DMS 273 treated with DMSO at 0.1 percent for 48 hours (cell line): ENCODE measurements at regions not wholly inside any gene's neighbourhood (a gene's known extent, or its start where the extent isn't known, plus 50 kb on each side); places are given as distances from the start of the nearest gene placed in this dataset.

Experiments used
- DNase-seq: peaks from one replicate; lab custom pipeline; 2025; lab: John Stamatoyannopoulos, UW

- DNase-seq = no peak
Measured at GRCh38 chr2:104766683-104767082, 87.2 kb upstream of the POU3F3 start.

DNA sequence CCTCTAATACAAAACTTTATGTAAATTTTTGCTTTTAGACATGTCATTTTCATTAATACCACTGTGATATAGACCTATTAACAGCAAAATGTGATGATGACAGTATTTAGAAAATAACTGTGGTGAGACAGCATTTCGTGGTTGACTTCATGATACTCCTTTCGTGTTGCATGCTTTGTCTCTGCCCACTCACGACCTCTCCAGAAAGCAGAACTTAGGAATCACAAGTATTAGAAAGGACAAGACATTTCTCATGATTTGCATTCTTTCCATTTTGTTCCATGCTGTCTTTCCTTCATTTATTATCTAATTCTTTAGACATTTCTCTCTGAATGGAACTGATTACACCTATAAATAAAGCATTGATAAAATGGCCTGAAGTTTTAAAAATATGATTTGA, 85.2 kb upstream of the POU3F3 start:
- DNase-seq = no peak

GRCh38 chr2:104769096-104769495, 84.8 kb upstream of the POU3F3 start:
- DNase-seq = no peak

DNA sequence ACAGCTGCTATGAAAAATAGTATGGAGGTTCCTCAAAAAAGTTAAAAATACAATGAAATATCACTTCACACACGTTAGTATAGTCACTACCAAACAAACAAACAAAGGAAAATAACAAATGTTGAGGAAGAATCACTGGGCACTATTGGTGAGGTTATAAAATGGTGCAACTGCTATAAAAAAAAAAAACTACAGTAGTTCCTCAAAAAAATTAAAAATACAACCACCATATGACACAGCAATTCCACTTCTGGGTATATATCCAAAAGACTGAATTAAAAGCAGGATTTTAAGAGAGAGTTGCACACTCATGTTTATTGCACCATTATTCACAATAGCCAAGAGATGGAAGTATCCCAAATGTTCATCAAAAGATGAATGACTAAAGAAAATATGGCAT, 80.9 kb upstream of the POU3F3 start:
- no peak for DNase-seq

- no peak for DNase-seq
Measured at GRCh38 chr2:104774631-104775030, 79.3 kb upstream of the POU3F3 start.

GRCh38 chr2:104777721-104778120, 76.2 kb upstream of the POU3F3 start:
- DNase-seq = no peak

DNA sequence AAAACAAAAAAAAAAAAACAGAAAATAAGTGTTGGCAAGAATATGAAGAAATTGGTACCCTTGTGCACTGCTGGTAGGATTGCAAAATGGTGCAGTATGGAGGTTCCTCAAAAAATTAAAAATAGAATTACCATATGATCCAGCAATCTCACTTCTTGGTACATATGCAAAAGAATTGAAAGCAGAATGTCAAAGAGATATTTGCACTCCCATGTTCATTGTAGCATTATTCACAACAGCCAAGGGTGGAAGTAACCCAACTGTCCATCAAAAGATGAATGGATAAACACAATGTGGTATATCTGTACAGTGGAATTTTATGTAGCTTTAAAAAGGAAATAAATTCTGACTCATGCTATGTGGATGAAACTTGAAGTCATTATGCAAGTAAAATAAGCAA, 72.8 kb upstream of the POU3F3 start:
- no peak for DNase-seq

DNA sequence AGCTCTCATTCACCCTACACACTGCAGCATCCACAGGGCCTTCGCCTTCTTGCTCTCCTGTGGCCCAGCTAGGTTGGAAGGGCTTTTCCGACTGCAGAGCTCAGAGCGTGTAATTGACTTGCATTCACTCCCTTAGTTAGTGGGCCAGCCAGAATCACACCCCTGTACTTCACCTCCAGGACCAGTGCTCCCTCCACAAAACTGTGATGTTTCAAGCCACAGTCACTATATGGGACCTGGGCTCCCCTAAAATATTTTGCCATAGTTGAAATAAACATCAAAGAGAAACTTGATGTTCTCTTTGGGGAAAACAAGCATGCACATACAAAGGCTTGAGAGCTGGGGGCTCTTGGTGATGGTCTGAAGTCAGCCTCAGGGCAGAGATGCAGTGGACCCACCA, 69.7 kb upstream of the POU3F3 start:
- no peak for DNase-seq

DNA sequence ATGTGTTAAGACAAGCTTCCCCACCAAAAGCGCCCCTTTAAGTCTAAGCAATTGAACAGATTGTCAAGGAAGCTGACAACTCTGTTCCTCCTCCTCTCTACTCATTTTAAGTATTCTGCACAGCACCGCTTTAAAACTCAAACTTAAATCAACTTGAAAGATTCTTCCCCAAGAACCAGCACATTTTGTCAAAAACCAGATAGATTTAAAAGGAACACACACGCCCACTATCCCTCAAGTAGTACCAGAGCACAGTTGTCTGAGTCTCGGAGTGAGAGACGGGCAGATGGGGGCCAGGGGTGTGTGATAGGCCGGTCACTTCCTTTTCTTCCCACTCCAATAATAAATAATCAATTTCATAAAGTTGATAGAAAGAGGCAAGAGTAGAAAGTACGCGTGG, 67.7 kb upstream of the POU3F3 start:
- DNase-seq = no peak

- no peak for DNase-seq
Measured at GRCh38 chr2:104786821-104787220, 67.1 kb upstream of the POU3F3 start.

DNA sequence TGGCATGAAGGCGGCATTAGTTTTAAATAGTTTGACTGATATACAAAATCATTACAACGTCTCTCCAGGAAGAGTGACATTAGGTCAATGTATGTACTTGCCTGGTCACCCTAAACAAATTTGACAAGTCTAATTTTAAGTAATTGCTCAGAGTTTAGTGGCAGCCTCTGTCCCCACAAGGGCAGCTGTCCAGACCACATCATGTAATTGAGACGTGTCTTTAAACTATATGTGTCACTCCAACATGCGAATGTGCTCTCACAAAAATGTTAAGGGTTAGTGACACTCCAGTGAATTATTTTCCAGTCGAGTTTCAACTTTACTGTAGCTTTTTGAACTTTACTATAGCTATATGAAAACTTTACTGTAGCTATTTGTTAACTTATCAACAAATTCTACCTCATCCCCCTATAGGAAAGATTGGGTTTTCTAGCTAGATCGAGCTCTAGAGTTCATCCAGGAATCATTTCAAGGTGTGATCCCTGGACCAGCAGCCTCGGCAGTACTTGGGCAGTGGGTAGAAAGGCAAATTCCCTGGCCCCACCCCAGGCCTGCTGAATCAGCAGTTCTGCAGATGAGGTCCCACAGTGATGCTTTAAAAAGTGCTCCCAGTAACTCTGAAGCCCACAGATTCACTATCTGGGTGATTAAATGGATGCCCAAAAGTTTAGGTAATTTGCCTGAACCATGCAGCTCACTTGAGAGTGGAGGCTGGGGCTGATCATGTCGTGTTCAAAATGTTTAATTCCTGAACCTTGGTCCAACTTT, 66.4 kb upstream of the POU3F3 start:
- no peak for DNase-seq

DNA sequence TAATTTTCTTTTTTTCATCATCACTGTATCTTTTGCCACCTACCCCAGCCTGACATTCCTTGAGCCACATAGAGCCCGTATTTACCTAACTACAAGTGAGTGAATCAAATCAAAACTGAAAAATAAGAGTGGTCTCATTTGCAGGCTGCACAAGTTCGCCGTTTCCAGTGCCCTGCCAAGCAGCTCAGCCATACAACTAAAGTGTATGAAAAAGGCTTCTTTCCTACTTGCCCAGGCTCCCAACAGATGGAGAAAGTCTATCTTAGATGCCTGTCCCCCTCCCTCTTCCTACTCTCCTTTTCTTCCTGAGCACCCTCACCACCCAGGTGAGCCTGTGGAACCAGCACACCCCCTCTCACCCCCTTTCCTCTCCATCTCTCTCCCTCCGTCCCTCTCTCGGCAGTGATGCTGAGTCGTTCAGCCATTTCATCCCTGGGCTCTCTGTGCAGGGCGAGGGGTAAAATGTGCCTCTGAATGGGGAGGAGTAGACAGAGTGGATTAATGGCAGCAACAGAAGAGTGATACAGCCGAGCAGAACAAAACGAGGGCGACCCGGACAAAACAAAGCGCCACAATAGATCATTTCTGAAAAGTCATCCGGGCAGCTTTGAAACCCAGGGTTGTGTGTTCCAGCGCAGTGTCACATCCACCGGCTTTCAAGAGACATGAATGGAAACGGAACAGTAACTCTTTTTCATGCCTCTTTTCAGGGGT, 65.0 kb upstream of the POU3F3 start:
- no peak for DNase-seq

GRCh38 chr2:104790100-104790811, 63.7 kb upstream of the POU3F3 start:
- DNase-seq = no peak

DNA sequence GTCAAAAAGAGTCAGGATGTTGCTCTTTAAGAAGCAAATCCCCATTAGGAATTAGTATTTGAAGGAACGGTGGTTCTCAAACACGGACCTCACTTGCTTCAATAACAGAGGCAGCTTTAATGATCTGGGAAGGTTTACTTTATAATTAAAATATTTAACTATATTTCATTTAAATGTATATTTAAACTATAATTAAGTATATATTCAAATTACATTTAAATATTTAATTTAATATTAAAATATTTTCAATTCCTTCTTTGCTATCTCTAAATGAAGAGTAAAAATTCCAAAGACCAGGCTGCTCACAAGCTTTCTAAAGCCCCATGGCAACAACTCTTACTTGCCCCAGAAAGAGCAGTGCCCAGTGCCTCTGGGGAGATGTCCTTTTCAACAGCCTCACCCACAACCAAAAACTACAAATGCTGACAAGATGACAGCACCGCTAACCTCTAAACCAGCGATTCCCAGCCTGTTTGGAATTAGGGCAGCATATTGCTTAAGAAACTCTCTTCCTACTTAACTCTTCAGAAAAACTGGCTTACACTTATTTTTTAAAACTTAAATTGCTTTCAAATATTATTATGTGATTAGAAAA, 62.9 kb upstream of the POU3F3 start:
- no peak for DNase-seq

- no peak for DNase-seq
Measured at GRCh38 chr2:104793966-104794365, 59.9 kb upstream of the POU3F3 start.

- no peak for DNase-seq
Measured at GRCh38 chr2:104794441-104794840, 59.5 kb upstream of the POU3F3 start.
